ENCODE measurements at regions not wholly inside any gene's neighbourhood (a gene's known extent, or its start where the extent isn't known, plus 50 kb on each side); places are given as distances from the start of the nearest gene placed in this dataset.

GRCh38 chr18:70520867-70521266, 232.0 kb downstream of the SOCS6 start:
- DNase-seq (ENCODE audit: low spot score) = no peak

GRCh38 chr18:70513502-70514171, 224.8 kb downstream of the SOCS6 start:
- DNase-seq (ENCODE audit: low spot score) = no peak

- DNase-seq (ENCODE audit: low spot score) = no peak
Observed at GRCh38 chr18:70507970-70508369, 219.1 kb downstream of the SOCS6 start.

GRCh38 chr18:70506511-70506910, 217.7 kb downstream of the SOCS6 start:
- DNase-seq (ENCODE audit: low spot score) = no peak

- no peak for DNase-seq (ENCODE audit: low spot score)
Observed at GRCh38 chr18:70503060-70503459, 214.2 kb downstream of the SOCS6 start.

GRCh38 chr18:70501358-70501757, 212.5 kb downstream of the SOCS6 start:
- no peak for DNase-seq (ENCODE audit: low spot score)

- no peak for DNase-seq (ENCODE audit: low spot score)
Observed at GRCh38 chr18:70500748-70501147, 211.9 kb downstream of the SOCS6 start.

GRCh38 chr18:70499218-70499691, 210.4 kb downstream of the SOCS6 start:
- DNase-seq (ENCODE audit: low spot score) = no peak

GRCh38 chr18:70496353-70497294, 207.8 kb downstream of the SOCS6 start:
- peak; percentile 36 for DNase-seq (ENCODE audit: low spot score)

GRCh38 chr18:70494524-70494923, 205.7 kb downstream of the SOCS6 start:
- no peak for DNase-seq (ENCODE audit: low spot score)

GRCh38 chr18:70493461-70493860, 204.6 kb downstream of the SOCS6 start:
- no peak for DNase-seq (ENCODE audit: low spot score)

GRCh38 chr18:70491734-70492348, 203.0 kb downstream of the SOCS6 start:
- DNase-seq (ENCODE audit: low spot score) = peak; percentile 11

GRCh38 chr18:70489986-70490933, 201.4 kb downstream of the SOCS6 start:
- peak; percentile 51 for DNase-seq (ENCODE audit: low spot score)

- DNase-seq (ENCODE audit: low spot score) = no peak
Observed at GRCh38 chr18:70489571-70489970, 200.7 kb downstream of the SOCS6 start.

GRCh38 chr18:70469916-70470315, 181.1 kb downstream of the SOCS6 start:
- DNase-seq (ENCODE audit: low spot score) = no peak

- DNase-seq (ENCODE audit: low spot score) = no peak
Observed at GRCh38 chr18:70468861-70469547, 180.2 kb downstream of the SOCS6 start.

- peak; percentile 28 for DNase-seq (ENCODE audit: low spot score)
Observed at GRCh38 chr18:70464343-70465114, 175.7 kb downstream of the SOCS6 start.

- no peak for DNase-seq (ENCODE audit: low spot score)
Observed at GRCh38 chr18:70463085-70463484, 174.2 kb downstream of the SOCS6 start.

- DNase-seq (ENCODE audit: low spot score) = no peak
Observed at GRCh38 chr18:70462078-70462439, 173.2 kb downstream of the SOCS6 start.

Measured in umbilical cord (tissue), 1 donor.